8988T (cell line): ENCODE measurements at regions not wholly inside any gene's neighbourhood (a gene's known extent, or its start where the extent isn't known, plus 50 kb on each side); places are given as distances from the start of the nearest gene placed in this dataset.
"Not testable (repeated sequence)": the region's sequence is repeated elsewhere in the genome, so short reads cannot be mapped to it uniquely, and the experiment has no call there.

Experiments used
- DNase-seq: peaks from one replicate; pipeline ENCODE4 v3.0.0; 2011

DNA sequence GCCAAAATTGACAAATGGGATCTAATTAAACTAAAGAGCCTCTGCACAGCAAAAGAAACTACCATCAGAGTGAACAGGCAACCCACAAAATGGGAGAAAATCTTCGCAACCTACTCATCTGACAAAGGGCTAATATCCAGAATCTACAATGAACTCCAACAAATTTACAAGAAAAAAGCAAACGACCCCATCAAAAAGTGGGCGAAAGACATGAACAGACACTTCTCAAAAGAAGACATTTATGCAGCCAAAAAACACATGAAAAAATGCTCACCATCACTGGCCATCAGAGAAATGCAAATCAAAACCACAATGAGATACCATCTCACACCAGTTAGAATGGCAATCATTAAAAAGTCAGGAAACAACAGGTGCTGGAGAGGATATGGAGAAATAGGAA is 261.4 kb upstream of the HNRNPA3 start:
- DNase-seq, result not testable (repeated sequence)

DNA sequence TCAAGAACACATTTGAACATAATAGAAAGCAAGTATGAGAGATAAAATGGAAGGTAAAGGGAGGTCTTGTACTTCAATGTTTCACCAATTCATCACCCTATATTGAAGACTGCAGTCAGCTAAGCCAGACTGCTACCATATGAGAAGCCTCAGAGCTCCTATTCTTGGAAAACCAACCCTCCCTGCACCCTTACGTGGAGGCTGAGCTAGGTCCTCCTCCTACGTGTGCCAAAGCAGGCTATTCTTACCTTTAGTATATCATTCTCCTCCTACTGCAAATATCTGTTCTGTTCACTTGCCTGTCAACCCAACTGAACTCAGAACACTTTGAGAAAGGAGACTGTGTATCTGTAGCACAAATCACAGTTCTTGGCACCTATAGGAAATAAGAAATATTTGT is 255.8 kb upstream of the HNRNPA3 start:
- no peak for DNase-seq

DNA sequence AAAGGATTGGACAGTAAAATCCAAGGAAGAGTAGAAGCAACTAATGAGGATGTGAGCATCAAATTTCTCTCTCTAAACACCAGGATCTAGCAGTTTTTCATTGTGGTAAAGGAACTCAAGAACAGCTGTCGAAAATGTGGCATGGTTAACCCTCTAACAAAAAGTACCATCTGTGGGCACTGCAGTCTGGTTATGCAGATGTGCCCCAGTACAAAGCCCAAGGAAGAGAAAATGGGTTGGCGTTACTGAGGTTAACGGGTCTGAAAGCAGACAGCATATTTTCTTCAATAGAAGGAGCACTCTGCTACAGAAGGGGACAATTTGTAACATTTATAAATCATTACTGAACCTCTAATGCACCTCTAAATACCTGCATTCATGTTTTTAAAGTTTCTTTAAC is 253.0 kb upstream of the HNRNPA3 start:
- DNase-seq, result no peak

DNA sequence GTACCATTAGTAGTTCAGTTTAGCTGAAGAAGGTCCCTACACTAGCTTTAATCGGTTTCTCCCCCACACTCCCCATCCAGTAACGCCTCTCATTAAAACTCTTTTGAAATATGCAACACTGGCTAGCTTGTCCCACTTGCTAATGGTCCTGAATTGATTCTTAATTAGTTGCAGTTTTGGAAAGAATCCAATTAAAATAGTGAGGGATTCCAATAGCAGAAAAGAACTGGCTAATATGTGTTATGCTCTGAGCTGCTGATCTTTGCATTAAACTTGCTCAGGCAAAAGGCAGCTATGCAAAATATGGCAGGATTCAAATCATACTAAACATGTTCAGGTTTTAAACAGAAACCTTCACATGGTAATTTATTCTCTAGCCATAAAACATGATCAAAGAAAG is 252.5 kb upstream of the HNRNPA3 start:
- no peak for DNase-seq

DNA sequence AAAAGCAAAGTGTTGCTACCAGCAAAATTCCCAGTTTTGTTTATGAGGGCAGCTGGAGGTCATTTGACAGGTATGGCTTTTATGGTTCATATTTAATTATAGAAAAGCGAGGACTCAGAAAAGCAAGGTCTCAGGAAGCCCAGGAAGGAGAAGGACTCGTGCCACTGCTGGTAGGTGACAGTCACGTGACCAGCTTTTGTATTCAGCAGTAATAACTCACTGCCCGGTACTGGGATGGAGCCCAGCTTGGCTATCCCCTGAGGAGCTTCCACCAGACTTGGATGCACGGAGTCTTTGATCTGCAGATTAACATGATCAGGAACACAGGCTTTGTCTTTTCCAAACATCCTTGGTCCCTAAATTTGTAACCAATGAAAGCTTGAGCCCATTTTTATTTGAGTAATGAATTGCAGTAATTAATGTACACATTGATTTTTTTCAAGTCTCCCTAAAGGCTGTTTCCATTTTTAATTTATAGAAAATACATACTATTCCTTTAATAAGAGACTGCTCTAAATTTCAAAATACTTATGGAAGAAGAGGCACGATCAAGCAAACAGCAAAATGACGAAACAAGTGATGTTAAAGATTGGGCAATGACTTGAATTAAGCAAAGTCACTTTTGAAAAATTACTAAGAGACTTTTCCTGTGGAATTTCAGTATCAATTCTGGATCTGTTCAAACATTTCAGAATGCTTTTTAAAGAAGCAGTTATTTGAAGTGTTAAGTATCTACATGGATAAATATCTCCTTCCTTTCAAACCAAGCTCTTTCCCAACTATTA is 251.7 kb upstream of the HNRNPA3 start:
- DNase-seq, result no peak

DNA sequence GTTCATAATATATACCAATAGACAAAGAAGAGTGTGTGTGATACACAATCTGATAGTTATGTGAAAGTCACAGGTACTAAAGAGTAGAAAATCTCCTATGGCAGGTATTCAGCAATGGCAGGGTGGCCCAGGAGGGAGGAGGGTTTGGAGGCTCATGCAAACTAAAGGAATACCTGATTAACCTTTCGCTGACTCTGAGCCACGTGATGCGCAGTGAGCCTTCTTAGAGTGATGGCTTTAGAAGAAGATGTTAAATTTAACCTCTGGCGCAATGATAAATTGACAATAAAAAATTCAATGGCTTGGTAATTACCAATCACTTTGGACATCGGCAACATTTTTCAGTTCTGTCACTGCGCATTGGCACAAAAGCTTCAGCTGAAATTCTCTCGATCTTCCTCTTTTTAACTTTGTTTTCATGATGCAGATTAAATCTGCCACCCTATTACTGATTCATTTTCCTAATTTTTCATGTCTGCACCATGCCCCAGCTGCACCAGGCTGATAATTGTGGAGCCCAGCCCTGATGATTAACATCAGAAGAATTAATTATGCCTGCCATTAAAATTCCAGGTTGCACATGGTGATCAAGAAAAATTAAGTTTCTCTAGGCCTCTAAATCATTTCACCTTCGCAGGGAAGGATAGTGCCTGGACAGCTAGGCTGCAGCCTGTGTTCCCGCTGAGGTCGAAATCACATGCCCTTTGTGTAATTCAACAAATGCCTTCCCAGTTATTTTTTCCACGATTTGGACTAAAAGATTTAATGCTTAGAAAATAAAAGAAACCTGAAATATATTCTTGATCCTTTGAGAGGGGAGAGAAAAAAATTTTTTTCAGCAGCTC is 250.6 kb upstream of the HNRNPA3 start:
- no peak for DNase-seq

DNA sequence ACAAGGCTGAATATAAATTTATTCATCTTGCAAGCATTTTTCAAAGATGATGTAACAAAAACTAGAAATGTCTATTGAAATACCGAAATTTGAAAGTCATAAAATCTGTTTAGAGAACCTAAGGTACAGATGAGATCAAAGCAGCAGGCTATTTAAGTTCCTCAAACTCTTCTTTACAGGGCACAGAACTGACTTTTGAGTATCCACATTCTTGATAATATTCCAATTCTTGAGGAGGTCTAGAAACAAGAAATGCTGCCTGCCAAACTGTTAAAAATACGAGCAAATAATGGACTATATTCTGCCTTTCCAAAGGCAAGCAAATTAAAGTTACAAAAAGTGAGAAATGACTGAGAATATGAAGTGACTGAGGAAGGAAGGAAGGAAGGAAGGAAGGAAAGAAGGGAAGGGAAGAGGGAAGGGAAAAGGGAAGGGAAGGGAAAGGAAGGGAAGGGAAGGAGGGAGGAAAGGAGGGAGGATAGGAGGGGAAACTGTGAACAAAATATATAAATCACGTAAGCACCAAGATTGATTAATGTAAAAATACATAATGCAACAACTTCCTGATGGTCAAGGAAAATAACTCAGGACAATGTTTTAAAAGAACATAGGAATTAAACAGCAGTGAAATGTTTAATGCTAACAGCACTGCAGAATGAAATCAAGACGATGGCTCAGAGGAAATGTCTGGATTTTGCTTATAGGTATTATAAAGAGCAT is 248.9 kb upstream of the HNRNPA3 start:
- DNase-seq, result no peak

DNA sequence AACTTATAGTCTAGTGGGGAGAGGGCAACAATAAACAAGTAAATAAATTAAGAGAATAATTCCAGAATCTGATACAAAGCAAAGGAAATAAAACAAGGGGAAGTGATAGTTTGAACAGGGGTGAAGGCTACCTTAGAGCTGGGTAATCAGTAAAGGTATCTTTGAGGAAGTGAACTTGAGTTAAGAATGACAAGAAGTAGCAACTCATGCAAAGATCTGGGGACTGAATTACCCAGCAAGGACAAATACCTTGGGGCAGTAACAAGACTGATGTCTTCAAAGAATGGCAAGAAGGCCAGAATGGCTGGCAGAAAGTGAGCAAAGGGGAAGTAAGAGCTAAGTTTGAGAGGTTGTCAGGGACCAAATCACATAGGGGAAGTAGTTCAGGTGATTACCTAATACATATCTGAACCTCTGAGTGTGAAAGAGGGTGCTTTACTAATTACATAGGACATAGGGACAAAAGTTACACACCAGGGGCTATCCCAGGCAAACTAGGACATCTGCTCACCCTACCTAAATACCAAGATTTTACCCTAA is 244.6 kb upstream of the HNRNPA3 start:
- no peak for DNase-seq

DNA sequence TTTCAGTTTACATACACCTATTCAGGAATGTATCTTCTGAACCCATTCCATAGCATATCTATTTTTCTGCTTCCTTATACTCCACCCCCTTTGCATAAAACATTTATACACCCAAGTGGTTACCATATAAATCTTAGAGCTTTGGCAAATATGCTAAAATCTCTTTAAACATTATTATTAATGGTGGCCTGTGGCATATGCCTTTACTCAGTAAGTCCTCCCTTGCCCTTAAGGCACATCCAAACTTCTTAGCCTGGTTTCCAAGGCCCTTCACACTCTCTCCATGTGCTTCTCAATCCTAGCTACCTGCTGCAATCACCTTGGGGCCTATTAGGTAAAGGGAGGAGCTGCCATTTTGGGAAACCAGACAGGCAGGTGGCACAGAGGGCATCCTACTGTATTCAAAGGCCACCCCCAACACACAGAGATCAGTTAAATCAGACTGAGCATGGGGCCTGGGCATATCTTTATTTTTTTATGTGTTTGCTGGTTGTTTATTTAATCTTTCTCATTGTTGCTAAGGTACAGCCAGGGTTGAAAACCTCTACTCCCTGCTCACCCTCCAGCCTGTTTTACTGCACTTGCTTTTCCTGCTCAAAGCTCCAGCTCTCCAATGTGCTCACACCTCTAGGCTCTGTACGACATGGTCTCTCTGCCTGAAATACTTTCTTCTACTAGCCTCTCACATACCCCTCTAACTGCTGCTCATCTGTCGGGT is 242.8 kb upstream of the HNRNPA3 start:
- no peak for DNase-seq

DNA sequence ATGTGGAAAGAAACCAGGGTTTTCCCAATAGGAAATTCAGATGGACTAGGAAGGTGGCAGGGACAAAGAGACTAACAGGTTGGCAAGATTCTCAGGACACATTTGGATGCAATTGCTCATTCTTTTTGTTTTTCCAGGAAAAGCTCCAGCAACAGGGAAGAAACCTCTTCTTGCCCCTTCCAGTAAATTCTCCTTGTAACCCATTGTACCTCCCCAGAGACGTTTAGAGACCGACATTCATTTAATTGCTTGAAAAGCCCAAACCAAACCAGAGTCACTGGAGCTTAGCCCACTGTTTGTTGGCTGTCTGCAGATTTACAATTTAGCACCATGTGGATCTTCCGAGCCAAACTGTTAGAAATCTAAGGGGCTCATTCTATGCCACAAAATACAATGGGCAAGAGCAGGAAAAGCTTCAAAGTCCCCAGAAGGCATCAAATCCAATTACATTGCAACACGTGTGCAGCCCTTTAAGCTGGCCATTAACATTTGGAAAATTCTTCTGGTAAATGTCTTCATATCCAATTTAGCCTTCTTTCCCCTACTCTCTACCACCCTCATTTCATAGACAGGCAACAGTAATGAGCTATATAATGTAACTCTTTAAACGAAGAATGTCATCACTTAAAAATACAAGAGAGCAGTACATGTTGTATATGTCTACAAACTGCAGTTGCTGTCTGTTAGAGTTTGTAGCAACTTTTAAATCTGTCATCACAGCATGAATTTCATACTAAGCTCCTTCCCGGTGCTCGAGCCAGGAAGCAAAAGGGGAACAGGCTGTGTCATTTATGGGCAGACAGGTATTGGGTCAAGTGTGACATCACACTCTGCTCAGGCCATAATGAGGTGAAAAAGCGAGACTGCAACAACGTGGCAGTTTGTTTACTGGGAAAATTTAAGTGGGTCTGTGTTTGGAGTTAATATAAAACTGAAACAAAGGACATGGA is 235.6 kb upstream of the HNRNPA3 start:
- no peak for DNase-seq

DNA sequence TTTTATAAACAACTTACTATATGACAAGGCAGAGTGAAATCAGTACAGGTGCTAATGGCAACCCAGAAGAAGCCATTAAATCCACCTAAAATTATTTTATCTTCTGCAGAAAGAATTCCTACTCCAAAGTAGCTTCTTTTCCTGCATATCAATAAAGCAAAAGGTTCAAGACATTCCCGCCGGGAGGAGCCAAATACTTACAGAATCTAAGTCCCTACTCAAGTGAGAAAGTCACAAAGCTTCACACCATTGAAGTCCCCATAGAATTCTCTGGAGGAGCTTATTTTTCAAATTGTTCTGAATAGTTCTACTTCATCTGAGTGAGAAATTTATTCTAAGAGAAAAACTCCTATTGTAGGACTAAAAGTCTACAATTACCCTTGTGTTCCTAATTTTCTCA is 233.7 kb upstream of the HNRNPA3 start:
- DNase-seq, result no peak

DNA sequence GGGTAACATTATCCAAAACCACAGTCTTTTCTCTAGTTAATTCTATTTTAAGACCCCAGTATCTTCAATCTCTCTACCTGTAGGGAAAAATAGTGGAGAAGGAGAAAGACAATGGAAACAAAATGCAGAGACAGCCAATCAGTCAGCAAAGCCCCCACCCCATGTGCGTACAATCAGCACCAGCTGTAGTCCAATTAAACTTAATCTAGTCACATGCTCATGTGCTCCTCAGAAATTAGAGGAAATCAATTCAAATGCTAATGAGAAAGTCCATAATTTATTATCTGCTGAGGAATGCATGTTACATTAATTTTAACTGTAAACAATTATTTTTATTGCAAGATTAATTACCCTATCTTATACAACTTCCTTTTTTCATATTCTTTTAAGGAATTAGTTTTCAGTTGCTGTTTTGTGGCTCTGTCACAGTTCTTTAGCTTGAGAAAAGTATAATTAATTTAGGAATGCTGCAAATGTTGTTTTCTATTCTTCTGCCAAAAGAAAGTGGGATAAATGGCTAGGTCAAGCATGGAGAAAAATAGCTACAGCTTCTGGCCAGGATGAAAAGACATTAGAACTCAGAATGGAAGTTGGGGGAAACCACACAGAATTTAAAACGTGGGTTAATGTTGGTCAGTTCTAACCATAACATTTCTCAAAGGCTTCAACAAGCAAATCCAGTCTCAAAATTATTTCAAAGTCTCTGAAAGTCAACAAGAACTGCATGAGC is 232.4 kb upstream of the HNRNPA3 start:
- DNase-seq, result no peak

DNA sequence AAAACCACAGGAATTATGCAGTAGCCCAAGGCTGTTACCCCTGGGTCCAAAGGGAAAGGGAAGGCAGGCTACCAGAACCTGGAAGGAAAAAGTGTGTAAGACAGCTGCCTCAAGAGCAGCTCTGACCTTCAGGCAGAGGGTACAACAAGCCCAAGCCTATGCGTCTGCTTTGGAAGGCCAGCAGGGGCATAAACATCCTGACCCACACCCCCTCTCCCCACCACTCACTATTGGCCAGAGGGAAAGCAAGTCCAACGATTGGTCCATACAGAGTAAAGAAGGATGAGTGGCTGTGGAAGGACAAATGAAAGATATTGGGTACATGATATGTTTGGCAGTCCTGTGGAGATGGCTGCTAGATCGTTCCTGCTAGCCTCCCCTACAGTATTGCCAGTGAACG is 227.6 kb upstream of the HNRNPA3 start:
- DNase-seq, result no peak

DNA sequence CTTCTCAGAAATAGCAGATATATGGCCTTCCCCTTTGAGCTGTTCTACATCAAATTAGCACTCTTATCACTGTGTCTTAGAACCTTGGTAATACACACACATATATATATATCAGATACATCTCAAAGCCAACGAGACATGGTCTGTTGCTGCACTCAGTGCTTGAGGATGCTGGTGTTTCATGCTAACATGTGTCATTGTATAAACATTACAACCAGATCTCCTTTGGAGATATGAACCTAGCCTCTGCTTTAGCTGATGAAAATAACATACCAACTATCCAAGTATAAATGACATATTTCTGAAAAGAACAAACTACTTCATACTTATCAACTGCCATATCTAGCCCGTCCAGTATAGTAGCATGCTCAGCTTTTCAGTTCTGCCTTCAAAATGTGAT is 226.7 kb upstream of the HNRNPA3 start:
- DNase-seq, result no peak

DNA sequence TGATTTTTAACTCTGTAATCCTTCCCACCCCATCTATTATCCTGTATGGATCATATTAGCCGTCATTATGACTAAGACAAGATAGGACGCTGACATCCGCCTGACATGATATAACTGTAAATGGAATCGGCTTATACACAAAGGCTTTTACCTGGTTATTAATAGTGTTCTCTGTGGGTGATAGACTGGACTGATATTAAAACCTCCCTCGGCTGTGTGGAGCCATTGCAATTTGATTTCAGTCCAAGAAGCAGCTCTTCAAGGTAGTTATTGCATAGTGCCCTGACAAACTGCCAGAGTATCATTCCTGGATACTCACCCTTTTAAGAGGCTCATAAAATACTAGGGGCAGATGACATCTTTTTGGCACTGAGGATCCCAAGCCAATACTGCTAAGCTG is 226.1 kb upstream of the HNRNPA3 start:
- no peak for DNase-seq

DNA sequence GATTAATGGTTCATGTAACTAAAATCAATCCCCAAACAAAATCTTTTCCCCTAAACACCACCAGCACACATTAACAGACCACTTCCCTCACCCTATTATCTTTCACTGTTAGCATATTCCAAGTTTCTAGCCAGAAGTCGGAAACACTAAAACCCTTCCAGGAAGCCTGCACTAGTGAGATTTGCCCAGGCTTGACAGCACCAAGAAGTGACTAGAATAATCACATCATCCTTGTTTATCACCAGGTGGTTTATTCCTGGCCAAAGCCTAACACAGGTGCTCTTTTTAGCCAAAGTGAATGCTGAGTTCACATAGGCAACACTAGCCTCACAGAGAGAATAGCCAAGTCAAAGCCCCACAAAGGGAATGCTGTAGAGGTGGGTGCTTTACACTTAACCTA is 221.2 kb upstream of the HNRNPA3 start:
- DNase-seq, result no peak

DNA sequence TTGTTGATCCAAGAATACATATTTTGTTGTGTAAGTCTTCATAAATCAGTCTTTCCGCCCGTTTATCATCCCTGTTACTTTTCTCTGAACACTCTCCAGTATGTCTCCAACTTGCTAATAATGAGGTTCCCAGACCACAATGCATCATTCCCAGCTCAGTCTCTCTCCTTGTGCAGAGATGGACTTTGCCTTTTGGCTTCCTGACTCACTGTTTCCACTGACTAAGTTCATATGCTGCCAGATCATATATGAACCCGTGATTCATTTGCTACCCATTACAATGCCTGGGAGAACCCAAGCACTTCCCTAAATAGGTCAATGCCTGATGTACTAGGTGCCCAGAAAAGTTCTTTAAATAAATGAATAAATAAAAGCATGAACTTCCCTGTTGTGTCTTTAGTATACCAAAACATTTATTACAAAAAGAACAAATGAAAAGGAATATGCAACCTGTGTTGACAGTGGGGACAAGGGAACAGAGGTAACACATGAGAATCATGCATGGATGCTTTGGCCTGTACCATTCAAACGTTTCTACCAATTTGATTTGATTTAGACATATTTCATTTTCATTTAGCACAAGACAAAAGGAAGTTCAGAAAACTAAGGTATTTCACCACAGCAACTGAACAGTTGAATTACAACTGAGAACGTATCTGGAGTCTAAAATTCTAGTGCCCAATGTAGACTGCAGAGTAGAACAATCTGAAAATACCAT is 215.4 kb upstream of the HNRNPA3 start:
- no peak for DNase-seq

DNA sequence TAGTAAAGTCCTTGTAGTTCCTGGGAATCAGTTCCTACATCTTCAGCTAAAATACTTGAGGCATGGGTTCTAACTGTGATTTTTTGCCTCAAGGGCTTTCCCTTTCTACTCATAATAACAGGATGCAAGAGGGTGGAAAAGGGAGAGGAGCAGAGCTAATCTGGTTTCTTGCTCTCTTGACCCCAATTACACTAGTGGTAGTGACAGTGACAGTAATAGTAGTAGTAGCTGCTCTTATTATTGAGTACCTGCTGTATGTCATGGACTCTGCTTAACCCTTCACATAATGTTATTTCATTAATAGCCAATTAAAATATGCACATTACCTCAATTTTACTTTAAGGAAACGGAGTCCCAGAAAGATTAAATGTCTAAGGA is 214.8 kb upstream of the HNRNPA3 start:
- DNase-seq, result no peak

DNA sequence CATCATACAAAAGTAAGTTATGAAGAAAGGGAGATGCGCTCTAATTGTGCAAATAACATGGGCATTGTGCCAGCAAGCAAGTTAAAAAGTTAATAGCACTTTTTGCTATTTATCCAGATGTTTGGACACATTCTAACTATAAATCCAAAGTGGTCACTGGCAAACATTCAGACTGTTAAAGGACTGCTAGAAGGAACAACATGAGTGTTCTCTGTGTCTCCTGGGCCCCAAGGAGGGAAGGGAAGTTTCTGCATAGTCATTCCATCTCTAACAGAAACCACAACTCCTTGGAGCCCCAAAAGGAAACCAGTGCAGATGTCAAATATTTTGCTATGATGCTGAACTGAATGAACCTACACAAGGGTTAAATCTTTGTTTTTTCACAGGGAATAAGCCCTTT is 213.3 kb upstream of the HNRNPA3 start:
- no peak for DNase-seq

DNA sequence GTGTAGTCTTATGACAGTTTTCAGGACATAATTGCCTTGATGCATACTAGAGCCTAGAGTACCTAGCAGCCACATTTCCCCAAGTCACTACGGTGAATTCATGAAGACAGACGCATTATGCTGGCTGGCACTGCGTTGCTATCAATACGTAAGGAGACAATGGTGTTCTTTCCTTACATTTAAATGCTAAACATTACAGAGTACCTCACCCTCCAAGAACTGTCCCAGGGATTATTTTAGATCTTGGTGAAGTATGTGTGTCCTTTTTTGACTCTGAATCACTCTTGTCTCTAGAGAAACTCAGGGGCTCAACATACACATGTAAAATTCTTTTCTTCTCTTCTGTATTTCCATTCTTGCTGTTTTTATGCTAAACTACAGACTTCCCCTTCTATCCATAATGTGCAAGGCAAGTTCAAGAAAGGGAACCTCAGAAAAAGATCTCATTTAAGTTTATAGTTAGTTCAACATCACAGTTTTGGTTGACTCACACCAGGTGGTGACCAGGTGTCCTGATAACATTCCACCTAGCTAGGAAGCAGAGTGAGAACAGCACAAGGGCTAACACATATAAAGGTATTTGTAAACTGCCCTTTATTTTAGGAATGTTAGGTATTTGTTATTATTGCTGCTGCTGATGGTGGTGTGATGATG is 212.4 kb upstream of the HNRNPA3 start:
- DNase-seq, result no peak
